GM12878 (cell line): ENCODE measurements at regions not wholly inside any gene's neighbourhood (a gene's known extent, or its start where the extent isn't known, plus 50 kb on each side); places are given as distances from the start of the nearest gene placed in this dataset.

Experiments
- ATAC-seq: fragments of 200-7000 bp; cut with Tn5 transposase; 3 replicates; pipeline ENCODE4 v1.9.1; 2020; ENCODE audit warnings: mild to moderate bottlenecking, moderate library complexity
- BruUV-seq: library from RNA; stranded (reverse); fragments of 400-500 nt; replicated peaks from 2 replicates; lab custom pipeline; 2021; lab: Mats Ljungman, UMichigan
- CTCF ChIA-PET: fragments of 300-600 bp; sonication (Branson Sonifier 250); formaldehyde crosslinking; extraction: SDS; loops from one replicate; lab custom pipeline; 2021; ENCODE audit warnings: inconsistent platforms; lab: Yijun Ruan, JAX
- POLR2A ChIA-PET: fragments of 350-600 bp; formaldehyde crosslinking; extraction: SDS; loops from one replicate; lab custom pipeline; 2021; ENCODE audit warnings: inconsistent platforms; lab: Charles Lee
- RAD21 ChIA-PET: fragments of 300-600 bp; sonication (Branson Sonifier 250); formaldehyde crosslinking; loops from one replicate; lab custom pipeline; 2023; ENCODE audit warnings: antibody characterized with exemption; ENCODE audit not compliant: unreplicated experiment; lab: Charles Lee
- SMC1A ChIA-PET: fragments of 300-600 bp; sonication (Branson Sonifier 250); formaldehyde crosslinking; loops from one replicate; lab custom pipeline; 2023; ENCODE audit not compliant: unreplicated experiment, uncharacterized antibody; lab: Charles Lee
- DNase-seq: peaks from one replicate; pipeline ENCODE4 v3.0.0-alpha.2; 2011; ENCODE audit warnings: low read depth, low spot score
- FAIRE-seq: peaks from 3 replicates; lab custom pipeline; 2011; peaks lifted over from hg19 to GRCh38; lab: Jason Lieb, UNC
- H2AFZ ChIP-seq: 2 replicates; pipeline ENCODE4 v1.6.0; 2011; ENCODE audit warnings: low read depth, low read length, control low read depth; ENCODE audit not compliant: control insufficient read depth
- H3K27ac ChIP-seq: 2 replicates; pipeline ENCODE4 v1.5.1; 2011; ENCODE audit warnings: control low read depth; ENCODE audit not compliant: control insufficient read depth, insufficient read depth
- H3K27me3 ChIP-seq, 2 experiments: replicated peaks in 1 of 2; 2 replicates each; pipeline versions ENCODE4 v1.6.0 to v1.6.1; 2011; ENCODE audit warnings: low read length in 1 of 2; ENCODE audit not compliant: control insufficient read depth in 2 of 2, insufficient read depth in 2 of 2
- H3K36me3 ChIP-seq, 2 experiments: 2 replicates each; pipeline ENCODE4 v1.5.1; 2011; ENCODE audit warnings: low read length in 1 of 2; ENCODE audit not compliant: control insufficient read depth in 2 of 2, insufficient read depth in 2 of 2
- H3K4me1 ChIP-seq: 2 replicates; pipeline ENCODE4 v1.6.1; 2011; ENCODE audit warnings: mild to moderate bottlenecking, low read length, moderate library complexity, mixed read lengths; ENCODE audit not compliant: control insufficient read depth, insufficient read depth
- H3K4me2 ChIP-seq: 2 replicates; pipeline ENCODE4 v1.6.0; 2011; ENCODE audit warnings: control low read depth; ENCODE audit not compliant: control insufficient read depth, insufficient read depth
- H3K4me3 ChIP-seq: fragments of 200-600 bp; sonication (generic); 2 replicates; pipeline ENCODE4 v1.5.1; 2016
- H3K79me2 ChIP-seq: 2 replicates; pipeline ENCODE4 v1.6.0; 2011; ENCODE audit warnings: low read length; ENCODE audit not compliant: control insufficient read depth, insufficient read depth
- H3K9ac ChIP-seq: 2 replicates; pipeline ENCODE4 v1.8.0; 2011; ENCODE audit warnings: low read length, control low read depth, mixed read lengths; ENCODE audit not compliant: control insufficient read depth, insufficient read depth
- H3K9me3 ChIP-seq: replicated peaks from 3 replicates; pipeline ENCODE4 v1.5.1; 2011; ENCODE audit warnings: mild to moderate bottlenecking, low read length; ENCODE audit not compliant: control insufficient read depth, insufficient read depth
- H4K20me1 ChIP-seq: 2 replicates; pipeline ENCODE4 v1.6.0; 2011; ENCODE audit not compliant: control insufficient read depth, insufficient read depth
- BRCA1 ChIP-seq: IDR thresholded peaks from 2 replicates; pipeline ENCODE4 v1.6.1; 2011; ENCODE audit warnings: low read depth, low read length, improper control_type of control experiment
- IRF3 ChIP-seq: fragments of 450-650 bp; IDR thresholded peaks from 2 replicates; pipeline ENCODE4 v1.6.1; 2014; ENCODE audit warnings: mild to moderate bottlenecking
- PAX8 ChIP-seq: fragments of 450-650 bp; IDR thresholded peaks from 2 replicates; pipeline ENCODE4 v1.6.1; 2017; ENCODE audit warnings: mild to moderate bottlenecking, moderate library complexity
- SMAD5 ChIP-seq: IDR thresholded peaks from 2 replicates; pipeline ENCODE4 v1.6.1; 2016; ENCODE audit warnings: antibody characterized with exemption, low read depth
- SMARCA5 ChIP-seq: fragments of 450-650 bp; IDR thresholded peaks from 2 replicates; pipeline ENCODE4 v1.6.1; 2017; ENCODE audit warnings: mild to moderate bottlenecking
- TCF3 ChIP-seq: IDR thresholded peaks from 2 replicates; pipeline ENCODE4 v1.6.1; 2012; ENCODE audit warnings: low read depth, mild to moderate bottlenecking, low read length, borderline replicate concordance; ENCODE audit not compliant: insufficient read depth
- ZNF24 ChIP-seq: fragments of 450-650 bp; IDR thresholded peaks from 2 replicates; pipeline ENCODE4 v1.6.1; 2017; ENCODE audit warnings: antibody characterized with exemption, mild to moderate bottlenecking
- WGBS: methylation state at CpG from one replicate; pipeline ENCODE4 v1.1.6; 2016; ENCODE audit warnings: low lambda C conversion rate; ENCODE audit not compliant: insufficient replicate concordance, insufficient coverage; ENCODE audit errors: missing lambda C conversion rate; 5-methylcytosine and 5-hydroxymethylcytosine counted together
- in situ Hi-C: fragments of 300-500 bp; cut with MboI; formaldehyde crosslinking; loops from 9 replicates; pipeline ENCODE4 v1.14.3; 2018; ENCODE audit warnings: mixed read lengths
- intact Hi-C: fragments of 100-400 bp; cut with micrococcal nuclease; formaldehyde crosslinking; loops from one replicate; pipeline ENCODE4 v1.14.2; 2022; ENCODE audit not compliant: unreplicated experiment
- TF ChIP-seq, protein P1 (sequence below): fragments of 450-650 bp; formaldehyde crosslinking; IDR thresholded peaks from 2 replicates; pipeline ENCODE4 v1.4.0; 2020; ENCODE audit warnings: mild to moderate bottlenecking, moderate library complexity

- TF ChIP-seq, protein P1, sequence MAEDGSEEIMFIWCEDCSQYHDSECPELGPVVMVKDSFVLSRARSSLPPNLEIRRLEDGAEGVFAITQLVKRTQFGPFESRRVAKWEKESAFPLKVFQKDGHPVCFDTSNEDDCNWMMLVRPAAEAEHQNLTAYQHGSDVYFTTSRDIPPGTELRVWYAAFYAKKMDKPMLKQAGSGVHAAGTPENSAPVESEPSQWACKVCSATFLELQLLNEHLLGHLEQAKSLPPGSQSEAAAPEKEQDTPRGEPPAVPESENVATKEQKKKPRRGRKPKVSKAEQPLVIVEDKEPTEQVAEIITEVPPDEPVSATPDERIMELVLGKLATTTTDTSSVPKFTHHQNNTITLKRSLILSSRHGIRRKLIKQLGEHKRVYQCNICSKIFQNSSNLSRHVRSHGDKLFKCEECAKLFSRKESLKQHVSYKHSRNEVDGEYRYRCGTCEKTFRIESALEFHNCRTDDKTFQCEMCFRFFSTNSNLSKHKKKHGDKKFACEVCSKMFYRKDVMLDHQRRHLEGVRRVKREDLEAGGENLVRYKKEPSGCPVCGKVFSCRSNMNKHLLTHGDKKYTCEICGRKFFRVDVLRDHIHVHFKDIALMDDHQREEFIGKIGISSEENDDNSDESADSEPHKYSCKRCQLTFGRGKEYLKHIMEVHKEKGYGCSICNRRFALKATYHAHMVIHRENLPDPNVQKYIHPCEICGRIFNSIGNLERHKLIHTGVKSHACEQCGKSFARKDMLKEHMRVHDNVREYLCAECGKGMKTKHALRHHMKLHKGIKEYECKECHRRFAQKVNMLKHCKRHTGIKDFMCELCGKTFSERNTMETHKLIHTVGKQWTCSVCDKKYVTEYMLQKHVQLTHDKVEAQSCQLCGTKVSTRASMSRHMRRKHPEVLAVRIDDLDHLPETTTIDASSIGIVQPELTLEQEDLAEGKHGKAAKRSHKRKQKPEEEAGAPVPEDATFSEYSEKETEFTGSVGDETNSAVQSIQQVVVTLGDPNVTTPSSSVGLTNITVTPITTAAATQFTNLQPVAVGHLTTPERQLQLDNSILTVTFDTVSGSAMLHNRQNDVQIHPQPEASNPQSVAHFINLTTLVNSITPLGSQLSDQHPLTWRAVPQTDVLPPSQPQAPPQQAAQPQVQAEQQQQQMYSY (CRISPR knock-in tag): no peak
- TF ChIP-seq IRF3 (no peak), SMAD5 (no peak), PAX8 (no peak), ZNF24 (no peak), SMARCA5 (no peak), TCF3 (no peak)
Measured at GRCh38 chr6:20332441-20333006, 69.2 kb upstream of the E2F3 start (continued).

DNA sequence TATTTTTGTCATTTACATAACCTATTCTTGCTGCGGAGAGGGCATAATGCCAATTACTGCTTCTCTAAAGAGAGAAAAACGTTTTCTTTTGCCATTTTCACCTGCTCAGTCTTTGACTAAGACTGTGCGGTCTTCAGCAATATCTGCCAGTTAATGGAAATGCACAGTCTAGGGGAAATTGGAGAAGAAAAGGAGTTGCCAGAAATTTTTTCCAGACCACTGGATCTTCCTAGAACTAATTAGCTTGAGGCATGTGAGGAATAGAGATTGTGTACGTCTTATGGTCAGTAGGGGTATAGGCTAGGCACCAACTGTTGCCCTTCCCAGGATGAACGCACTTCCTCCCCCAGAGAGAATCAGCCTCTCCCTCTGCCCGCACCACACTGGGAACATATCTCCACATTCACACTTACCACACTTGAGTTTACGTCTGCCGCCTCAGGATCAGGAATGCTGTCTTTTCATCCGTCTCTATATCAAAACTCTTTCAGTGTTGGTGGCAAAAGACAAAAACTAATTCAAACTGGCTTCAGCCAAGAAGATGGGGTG is 67.9 kb upstream of the E2F3 start:
- in situ Hi-C loops (no loop called here), intact Hi-C loops (no loop called here)
- no peaks in the 10 kb centered on the region for H3K4me1 ChIP-seq
- no peak overlapping the region for H3K4me3 ChIP-seq
- BruUV-seq: no TSS peak
- WGBS: 71% methylated on average over 9 of the region's 9 CpGs
- no peaks in the 10 kb centered on the region for H4K20me1 ChIP-seq
- SMC1A ChIA-PET: interaction anchor here (1.6 kb wide), 1 partner anchor 12 kb away, joined by 3 read pairs; no protein-coding TSS in a partner anchor
- H3K36me3 ChIP-seq: no peaks in the 10 kb centered on the region
- no peak overlapping the region for H3K4me2 ChIP-seq
- CTCF ChIA-PET: interaction anchor here (1.1 kb wide), 1 partner anchor 43 kb away, joined by 3 read pairs; no protein-coding TSS in a partner anchor
- no peak for FAIRE-seq
- ATAC-seq: no peak
- H3K9ac ChIP-seq: no peak overlapping the region
- no peaks in the 10 kb centered on the region for H3K27me3 ChIP-seq
- H3K79me2 ChIP-seq: no peaks in the 10 kb centered on the region
- DNase-seq: no peak
- POLR2A ChIA-PET: no interaction called here
- H2AFZ ChIP-seq: no peak overlapping the region
- RAD21 ChIA-PET: no interaction called here
- no peaks in the 10 kb centered on the region; the same call in 2 of the 3 replicates for H3K9me3 ChIP-seq
- H3K27ac ChIP-seq: no peak overlapping the region
- TF ChIP-seq BRCA1: no peak
- TF ChIP-seq, all 136 proteins: peak for 0
